HEK293T (cell line): ENCODE measurements at regions not wholly inside any gene's neighbourhood (a gene's known extent, or its start where the extent isn't known, plus 50 kb on each side); places are given as distances from the start of the nearest gene placed in this dataset.

Experiments
- CTCF ChIA-PET: fragments of 350-600 bp; formaldehyde crosslinking; extraction: SDS; loops from one replicate; lab custom pipeline; 2021; ENCODE audit warnings: antibody characterized with exemption, inconsistent platforms; lab: Yijun Ruan, JAX
- POLR2A ChIA-PET: fragments of 350-600 bp; formaldehyde crosslinking; extraction: SDS; loops from one replicate; lab custom pipeline; 2020; ENCODE audit warnings: antibody characterized with exemption, inconsistent platforms; lab: Yijun Ruan, JAX
- DNase-seq: peaks from one replicate; pipeline ENCODE4 v3.0.0; 2012; ENCODE audit warnings: mixed read lengths; ENCODE audit errors: extremely low spot score
- ARNT ChIP-seq: fragments of 450-650 bp; IDR thresholded peaks from 2 replicates; pipeline ENCODE4 v1.6.1; 2017; ENCODE audit warnings: mild to moderate bottlenecking
- BHLHE40 ChIP-seq: fragments of 450-650 bp; IDR thresholded peaks from 2 replicates; pipeline ENCODE4 v1.6.1; 2016; ENCODE audit warnings: mild to moderate bottlenecking, moderate library complexity, borderline replicate concordance
- CTBP1 ChIP-seq: fragments of 450-650 bp; IDR thresholded peaks from 2 replicates; pipeline ENCODE4 v1.6.1; 2016; ENCODE audit warnings: borderline replicate concordance
- ELF4 ChIP-seq: fragments of 450-650 bp; IDR thresholded peaks from 2 replicates; pipeline ENCODE4 v1.6.1; 2017; ENCODE audit warnings: antibody characterized with exemption
- FOXA1 ChIP-seq: fragments of 450-650 bp; IDR thresholded peaks from 2 replicates; pipeline ENCODE4 v1.6.1; 2016; ENCODE audit warnings: mild to moderate bottlenecking
- FOXK2 ChIP-seq: fragments of 450-650 bp; IDR thresholded peaks from 2 replicates; pipeline ENCODE4 v1.6.1; 2016; ENCODE audit warnings: mild to moderate bottlenecking
- FOXM1 ChIP-seq: fragments of 450-650 bp; IDR thresholded peaks from 2 replicates; pipeline ENCODE4 v1.6.1; 2017; ENCODE audit warnings: mild to moderate bottlenecking, borderline replicate concordance
- HDGF ChIP-seq: fragments of 450-650 bp; IDR thresholded peaks from 2 replicates; pipeline ENCODE4 v1.6.1; 2017; ENCODE audit warnings: antibody characterized with exemption, borderline replicate concordance
- L3MBTL2 ChIP-seq: fragments of 450-650 bp; conservative IDR thresholded peaks from 2 replicates; pipeline ENCODE4 v1.6.1; 2016; ENCODE audit warnings: mild to moderate bottlenecking
- LEF1 ChIP-seq: fragments of 450-650 bp; IDR thresholded peaks from 2 replicates; pipeline ENCODE4 v1.6.1; 2017; ENCODE audit warnings: mild to moderate bottlenecking, borderline replicate concordance
- NFRKB ChIP-seq: fragments of 450-650 bp; IDR thresholded peaks from 2 replicates; pipeline ENCODE4 v1.6.1; 2016; ENCODE audit warnings: mild to moderate bottlenecking, moderate library complexity
- SP1 ChIP-seq: fragments of 450-650 bp; IDR thresholded peaks from 2 replicates; pipeline ENCODE4 v1.6.1; 2017
- SUZ12 ChIP-seq: fragments of 450-650 bp; IDR thresholded peaks from 2 replicates; pipeline ENCODE4 v1.6.1; 2016; ENCODE audit warnings: mild to moderate bottlenecking
- TARDBP ChIP-seq: fragments of 450-650 bp; IDR thresholded peaks from 2 replicates; pipeline ENCODE4 v1.6.1; 2016
- ZNF384 ChIP-seq: fragments of 450-650 bp; IDR thresholded peaks from 2 replicates; pipeline ENCODE4 v1.6.1; 2016
- TF ChIP-seq, protein P1 (sequence below): fragments of 450-650 bp; IDR thresholded peaks from 2 replicates; pipeline ENCODE4 v1.6.1; 2016

DNA sequence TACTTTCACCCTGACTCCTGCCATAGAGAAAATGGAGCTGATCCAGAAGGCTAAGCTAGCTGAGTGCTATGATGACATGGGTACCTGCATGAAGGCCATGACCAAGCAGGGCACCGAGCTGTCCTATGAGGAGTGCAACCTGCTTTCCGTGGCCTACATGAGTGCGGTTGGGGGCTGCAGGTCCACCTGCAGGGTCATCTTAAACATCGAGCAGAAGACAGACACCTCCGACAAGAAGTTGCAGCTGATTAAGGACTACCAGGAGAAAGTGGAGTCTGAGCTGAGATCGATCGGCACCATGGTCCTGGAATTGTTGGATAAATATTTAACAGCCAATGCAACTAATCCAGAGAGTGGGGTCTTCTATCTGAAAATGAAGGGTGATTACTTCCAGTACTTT, 438.0 kb downstream of the TMA16 start:
- CTCF ChIA-PET: no interaction called here
- no peak for DNase-seq
- no peak for TF ChIP-seq ARNT
- TF ChIP-seq, protein P1, sequence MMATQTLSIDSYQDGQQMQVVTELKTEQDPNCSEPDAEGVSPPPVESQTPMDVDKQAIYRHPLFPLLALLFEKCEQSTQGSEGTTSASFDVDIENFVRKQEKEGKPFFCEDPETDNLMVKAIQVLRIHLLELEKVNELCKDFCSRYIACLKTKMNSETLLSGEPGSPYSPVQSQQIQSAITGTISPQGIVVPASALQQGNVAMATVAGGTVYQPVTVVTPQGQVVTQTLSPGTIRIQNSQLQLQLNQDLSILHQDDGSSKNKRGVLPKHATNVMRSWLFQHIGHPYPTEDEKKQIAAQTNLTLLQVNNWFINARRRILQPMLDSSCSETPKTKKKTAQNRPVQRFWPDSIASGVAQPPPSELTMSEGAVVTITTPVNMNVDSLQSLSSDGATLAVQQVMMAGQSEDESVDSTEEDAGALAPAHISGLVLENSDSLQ: no peak
- TF ChIP-seq ELF4: no peak
- TF ChIP-seq L3MBTL2: no peak
- TF ChIP-seq FOXA1: no peak
- TF ChIP-seq FOXM1: no peak
- TF ChIP-seq FOXK2: no peak
- no peak for TF ChIP-seq BHLHE40
- TF ChIP-seq TARDBP: no peak
- TF ChIP-seq NFRKB: no peak
- TF ChIP-seq LEF1: no peak
- no peak for TF ChIP-seq SP1
- TF ChIP-seq CTBP1: no peak
- TF ChIP-seq SUZ12: no peak
- no peak for TF ChIP-seq HDGF
- TF ChIP-seq ZNF384: no peak
- POLR2A ChIA-PET: no interaction called here

GRCh38 chr4:163939597-163939996, 445.1 kb downstream of the TMA16 start:
- DNase-seq: no peak
- ChIA-PET POLR2A (no interaction called here), CTCF (no interaction called here)
- TF ChIP-seq SUZ12: no peak
- TF ChIP-seq FOXA1: no peak
- TF ChIP-seq ARNT: no peak
- TF ChIP-seq SP1: no peak

- ChIA-PET POLR2A (no interaction called here), CTCF (no interaction called here)
- DNase-seq: no peak
- TF ChIP-seq TARDBP (no peak), SUZ12 (no peak), SP1 (no peak), FOXK2 (no peak), BHLHE40 (no peak)
Measured at GRCh38 chr4:163941221-163941905, 446.9 kb downstream of the TMA16 start.

DNA sequence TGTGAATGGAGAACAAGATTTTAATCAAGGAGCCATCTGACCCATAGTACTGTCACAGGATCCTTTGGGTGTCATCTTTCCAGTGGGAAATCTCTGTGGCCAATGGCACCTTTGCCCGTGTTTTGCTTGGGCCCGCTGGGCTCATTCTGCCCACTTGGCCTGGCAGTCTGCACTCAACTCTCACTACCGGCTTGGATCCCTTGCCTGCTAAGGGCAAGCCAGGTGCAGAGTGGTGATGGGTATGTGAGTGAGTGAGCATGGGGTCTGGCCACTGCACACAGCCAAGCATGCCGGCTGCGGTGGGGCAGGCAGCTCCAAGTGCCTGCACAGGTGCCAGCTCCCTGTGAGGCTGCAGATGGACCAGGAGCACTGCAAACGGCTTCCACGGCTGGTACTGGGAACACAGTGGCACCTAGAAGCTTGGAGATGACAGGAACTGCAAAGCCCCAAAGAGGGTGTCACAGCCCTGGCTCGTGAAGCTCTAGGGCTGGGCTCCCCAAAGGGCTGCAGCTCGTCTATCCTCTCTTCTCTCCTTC, 454.5 kb downstream of the TMA16 start:
- TF ChIP-seq FOXA1: no peak
- DNase-seq: no peak
- CTCF ChIA-PET: interaction anchor here (0.6 kb wide), 2 partner anchors 352 to 784 kb away, joined by 3 to 4 read pairs; no protein-coding TSS in a partner anchor
- POLR2A ChIA-PET: no interaction called here

DNA sequence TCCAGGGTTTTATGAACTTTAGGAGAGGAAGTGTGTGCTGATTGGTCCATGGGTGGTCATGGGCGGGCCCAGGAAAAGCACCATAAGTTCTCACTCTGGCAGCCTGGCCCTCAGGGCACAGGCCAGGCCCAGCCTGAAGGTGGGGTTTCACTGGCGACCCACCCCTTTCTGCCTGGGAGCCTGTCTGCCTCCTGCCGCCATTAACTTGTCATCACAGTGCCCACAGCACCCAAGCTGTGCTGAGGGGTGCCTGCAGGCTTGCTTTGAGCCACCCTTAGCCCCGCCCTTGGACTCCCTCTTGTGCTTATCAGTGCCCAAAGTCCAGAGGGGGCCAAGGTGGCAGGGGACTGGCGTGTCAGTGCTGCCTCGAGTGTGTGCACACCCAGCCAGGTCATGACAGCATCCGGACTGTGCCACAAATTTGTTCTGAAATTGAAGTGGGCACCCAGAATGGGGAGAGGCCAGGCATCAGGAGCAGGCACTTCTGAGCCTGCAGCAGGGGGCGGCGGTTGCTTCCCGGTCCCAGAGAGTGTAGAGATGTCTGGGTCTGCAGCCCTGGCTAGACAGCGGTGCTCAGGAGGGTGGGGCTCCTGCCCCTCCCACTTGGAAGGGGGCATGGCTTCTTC, 455.6 kb downstream of the TMA16 start:
- TF ChIP-seq FOXK2 (no peak), TARDBP (no peak), ARNT (no peak), NFRKB (no peak), ZNF384 (no peak), LEF1 (no peak), SUZ12 (no peak), SP1 (no peak), ELF4 (no peak), FOXM1 (no peak)
- ChIA-PET CTCF (no interaction called here), POLR2A (no interaction called here)
- no peak for DNase-seq

GRCh38 chr4:163955288-163955687, 460.8 kb downstream of the TMA16 start:
- ChIA-PET POLR2A (no interaction called here), CTCF (no interaction called here)
- DNase-seq: no peak
- TF ChIP-seq SUZ12 (no peak), ELF4 (no peak), ZNF384 (peak; percentile 38; the same call in 1 of the 2 replicates)

DNA sequence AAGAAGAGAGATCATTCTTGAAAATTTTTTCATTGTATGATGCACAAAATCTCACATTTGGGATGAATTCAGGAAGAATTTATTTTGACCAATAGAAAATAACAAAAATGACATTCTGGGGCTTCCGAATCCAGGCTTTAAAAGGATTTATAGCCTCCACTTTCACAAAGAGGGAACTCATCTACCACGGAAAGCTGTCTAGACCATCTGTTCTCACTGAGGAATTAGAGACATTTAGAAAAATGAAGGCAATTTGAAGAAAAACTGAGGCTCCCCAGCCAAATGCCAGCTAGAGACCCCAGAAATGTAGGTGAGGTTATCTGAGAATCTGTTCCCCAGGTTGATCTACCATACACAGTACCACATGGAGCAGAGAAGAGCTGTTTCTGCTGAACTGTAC, 464.3 kb downstream of the TMA16 start:
- POLR2A ChIA-PET: no interaction called here
- CTCF ChIA-PET: no interaction called here
- TF ChIP-seq, protein P1: no peak
- no peak for TF ChIP-seq FOXM1
- TF ChIP-seq LEF1: no peak
- no peak for TF ChIP-seq ELF4
- no peak for TF ChIP-seq CTBP1
- no peak for TF ChIP-seq FOXK2
- no peak for TF ChIP-seq NFRKB
- no peak for DNase-seq
